ENCODE measurements at regions not wholly inside any gene's neighbourhood (a gene's known extent, or its start where the extent isn't known, plus 50 kb on each side); places are given as distances from the start of the nearest gene placed in this dataset.

- TF ChIP-seq GRHL1 (CRISPR knock-in tag; conservative IDR thresholded peaks at IDR 0.05), result no peak
- TF ChIP-seq KDM2A (CRISPR knock-in tag; IDR thresholded peaks at IDR 0.05; ENCODE audit: borderline replicate concordance, low read depth), result no peak
Observed at GRCh38 chr7:41763626-41764025, 60.7 kb upstream of the INHBA start (continued).

- Histone ChIP-seq H3K9ac (ENCODE audit: insufficient read depth, low read depth, low read length) (no peak overlapping the region), H3K4me2 (ENCODE audit: low read depth, low read length) (no peak overlapping the region), H3K27ac (ENCODE audit: extremely low read length, insufficient read depth, low read length) (no peak overlapping the region), H3K27me3 (ENCODE audit: control insufficient read depth in 1 of 2, insufficient read depth in 2 of 2, low read length in 2 of 2) (no peaks in the 10 kb centered on the region), H3K9me3 (ENCODE audit: low read length) (peaks cover 28% of the 10 kb centered on the region), H4K20me1 (ENCODE audit: insufficient read depth, low read length) (no peaks in the 10 kb centered on the region), H2AFZ (ENCODE audit: low read length) (no peak overlapping the region), H3K36me3 (replicated peaks in 1 of 2; ENCODE audit: control insufficient read depth in 1 of 2, insufficient read depth in 2 of 2, low read length in 2 of 2) (no peaks in the 10 kb centered on the region), H3K4me3 (replicated peaks in 1 of 3; ENCODE audit: insufficient read depth in 1 of 3, low read depth in 2 of 3, low read length in 3 of 3) (no peak overlapping the region), H3K4me1 (ENCODE audit: insufficient read depth, low read length) (no peaks in the 10 kb centered on the region), H3K79me2 (ENCODE audit: insufficient read depth, low read length) (no peaks in the 10 kb centered on the region)
- BruUV-seq (replicated peaks), result no TSS peak
- FAIRE-seq (no peak), ATAC-seq (no peak), DNase-seq (ENCODE audit: low spot score) (no peak)
- ChIA-PET POLR2A (no interaction called here), CTCF (ENCODE audit: low intra/inter-chr PET ratio, low total read pairs) (no interaction called here)
- in situ Hi-C loops (cut with HindIII; ENCODE audit: extremely low pct_ligation_motif_present, low pct_unique_long_range_greater_than_20kb), result no loop called here
- intact Hi-C loops (cut with micrococcal nuclease; ENCODE audit: unreplicated experiment), result no loop called here
- TF ChIP-seq MAF1 (CRISPR knock-in tag; IDR thresholded peaks at IDR 0.05; ENCODE audit: borderline replicate concordance), result no peak
- no peak for TF ChIP-seq ZNF431 (CRISPR knock-in tag; IDR thresholded peaks at IDR 0.05; ENCODE audit: borderline replicate concordance, low read depth)
- TF ChIP-seq KLF16 (CRISPR knock-in tag; IDR thresholded peaks at IDR 0.05), result no peak
- no peak for TF ChIP-seq NFE2 (CRISPR knock-in tag; IDR thresholded peaks at IDR 0.05)
- TF ChIP-seq SNAPC4 (CRISPR knock-in tag; IDR thresholded peaks at IDR 0.05), result no peak
- no peak for TF ChIP-seq THYN1 (CRISPR knock-in tag; IDR thresholded peaks at IDR 0.05; ENCODE audit: borderline replicate concordance, low read depth)
- TF ChIP-seq FOXO1 (CRISPR knock-in tag; IDR thresholded peaks at IDR 0.05), result no peak
- no peak for TF ChIP-seq SRY (CRISPR knock-in tag; IDR thresholded peaks at IDR 0.05)
- TF ChIP-seq ZNF850 (CRISPR knock-in tag; conservative IDR thresholded peaks at IDR 0.05), result no peak
- TF ChIP-seq CENPT (CRISPR knock-in tag; IDR thresholded peaks at IDR 0.05; ENCODE audit: low read depth), result no peak
- no peak for TF ChIP-seq RFX1 (IDR thresholded peaks at IDR 0.05)
- TF ChIP-seq ARNT (IDR thresholded peaks at IDR 0.05), result no peak
- TF ChIP-seq ZNF557 (CRISPR knock-in tag; IDR thresholded peaks at IDR 0.05), result no peak
- TF ChIP-seq TFDP2 (CRISPR knock-in tag; IDR thresholded peaks at IDR 0.05), result no peak
- TF ChIP-seq ZNF782 (CRISPR knock-in tag; IDR thresholded peaks at IDR 0.05; ENCODE audit: borderline replicate concordance), result no peak
Observed at GRCh38 chr7:41762641-41763040, 59.8 kb upstream of the INHBA start.

All from HepG2 (cell line).